NCI-H510A treated with DMSO at 0.1 percent for 48 hours (cell line): ENCODE measurements at regions not wholly inside any gene's neighbourhood (a gene's known extent, or its start where the extent isn't known, plus 50 kb on each side); places are given as distances from the start of the nearest gene placed in this dataset.

Experiments
- DNase-seq: peaks from one replicate; lab custom pipeline; 2025; lab: John Stamatoyannopoulos, UW

- no peak for DNase-seq
Measured at GRCh38 chr2:177342736-177343135, 49.8 kb upstream of the AGPS start.
